ENCODE measurements at regions not wholly inside any gene's neighbourhood (a gene's known extent, or its start where the extent isn't known, plus 50 kb on each side); places are given as distances from the start of the nearest gene placed in this dataset.

DNA sequence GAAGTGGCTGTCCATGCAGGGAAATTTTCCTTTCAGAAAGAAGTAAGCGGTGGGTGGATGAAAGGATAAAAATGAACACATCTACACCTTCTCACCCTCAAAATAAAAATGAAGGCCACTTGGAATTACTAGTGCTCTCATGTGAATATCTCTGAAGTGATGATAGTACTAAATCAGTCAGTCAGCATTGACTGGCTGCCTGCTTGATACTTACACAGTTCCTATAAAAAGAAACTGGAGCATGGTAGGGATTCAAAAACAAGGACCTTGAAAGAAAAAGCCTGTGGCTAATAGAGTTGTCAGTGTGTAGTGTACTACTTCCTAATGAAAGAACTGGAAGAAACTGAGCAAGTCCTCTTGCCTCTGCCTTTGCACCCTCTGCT lies 239.7 kb downstream of the HLX start:
- Mint-ChIP-seq H3K27ac (no peak overlapping the region), H3K9me3 (peaks cover 0 to 9% (median 4%) of the 10 kb centered on the region in 5 donors), H3K27me3 (peaks cover 0 to 9% of the 10 kb centered on the region in 2 donors), H3K4me1 (no peaks in the 10 kb centered on the region), H3K4me3 (no peak overlapping the region), H3K36me3 (no peaks in the 10 kb centered on the region)
- Histone ChIP-seq H3K4me3 (ENCODE audit: low read length) (no peak overlapping the region), H3K9me3 (ENCODE audit: low read length) (no peaks in the 10 kb centered on the region), H3K27me3 (ENCODE audit: insufficient read depth, low read length, poor library complexity, severe bottlenecking) (no peaks in the 10 kb centered on the region), H3K27ac (ENCODE audit: low read depth, low read length) (no peak overlapping the region), H3K36me3 (ENCODE audit: insufficient read depth, low read length) (no peaks in the 10 kb centered on the region), H3K4me1 (ENCODE audit: insufficient read depth, low read length) (no peaks in the 10 kb centered on the region)
- ChIA-PET POLR2A (no interaction called here), CTCF (no interaction called here)
- DNase-seq = no peak

DNA sequence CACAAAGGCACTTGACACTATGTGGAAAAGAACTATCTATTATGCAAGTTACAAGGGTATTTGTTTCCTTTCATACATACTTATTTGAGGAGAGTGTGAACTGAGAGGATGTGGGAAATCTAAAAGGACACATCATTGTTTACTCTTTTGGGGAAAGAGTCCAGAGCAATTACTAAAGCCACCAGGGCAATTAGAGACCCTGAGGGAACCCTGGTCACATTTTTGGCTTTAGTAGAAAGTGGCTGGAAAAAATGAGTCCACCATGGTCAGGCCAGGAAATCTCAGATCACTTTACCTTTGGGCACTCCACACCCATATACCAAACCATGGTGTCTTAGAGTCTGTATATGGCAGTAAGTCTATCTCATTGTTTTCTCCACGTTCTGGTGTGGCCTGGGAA lies 243.3 kb downstream of the HLX start:
- ChIA-PET CTCF (no interaction called here), POLR2A (no interaction called here)
- Histone ChIP-seq H3K9me3 (ENCODE audit: low read length) (no peaks in the 10 kb centered on the region), H3K4me1 (ENCODE audit: insufficient read depth, low read length) (no peaks in the 10 kb centered on the region), H3K4me3 (ENCODE audit: low read length) (no peak overlapping the region), H3K27ac (ENCODE audit: low read depth, low read length) (no peak overlapping the region), H3K27me3 (ENCODE audit: insufficient read depth, low read length, poor library complexity, severe bottlenecking) (no peaks in the 10 kb centered on the region), H3K36me3 (ENCODE audit: insufficient read depth, low read length) (no peaks in the 10 kb centered on the region)
- H3K4me1 Mint-ChIP-seq = no peaks in the 10 kb centered on the region
- DNase-seq = no peak
- no peaks in the 10 kb centered on the region for H3K36me3 Mint-ChIP-seq
- H3K4me3 Mint-ChIP-seq = no peak overlapping the region
- H3K9me3 Mint-ChIP-seq = peaks cover 0 to 21% (median 4%) of the 10 kb centered on the region in 5 donors
- H3K27ac Mint-ChIP-seq = no peak overlapping the region
- no peaks in the 10 kb centered on the region for H3K27me3 Mint-ChIP-seq

DNA sequence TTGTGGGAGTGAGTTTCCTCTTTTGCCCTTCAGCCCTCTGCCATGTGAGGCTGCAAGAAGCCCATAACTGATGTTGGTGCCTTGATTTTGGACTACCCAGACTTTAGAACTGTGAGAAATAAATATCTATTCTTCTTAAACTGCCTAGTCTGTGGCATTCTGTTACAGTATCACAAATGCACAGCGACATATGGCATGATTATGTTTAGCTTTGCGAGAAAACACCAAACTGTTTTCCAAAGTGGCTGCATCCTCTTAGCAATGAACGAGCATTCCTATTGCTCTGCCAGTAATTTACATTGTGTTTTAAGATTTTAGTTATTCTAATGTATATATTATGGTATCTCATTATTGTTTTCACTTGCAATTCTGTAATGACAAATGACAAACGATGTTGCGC lies 246.7 kb downstream of the HLX start:
- Histone ChIP-seq H3K27me3 (ENCODE audit: insufficient read depth, low read length, poor library complexity, severe bottlenecking) (no peaks in the 10 kb centered on the region), H3K4me1 (ENCODE audit: insufficient read depth, low read length) (no peaks in the 10 kb centered on the region), H3K27ac (ENCODE audit: low read depth, low read length) (no peak overlapping the region), H3K4me3 (ENCODE audit: low read length) (no peak overlapping the region), H3K36me3 (ENCODE audit: insufficient read depth, low read length) (no peaks in the 10 kb centered on the region), H3K9me3 (ENCODE audit: low read length) (no peaks in the 10 kb centered on the region)
- H3K27me3 Mint-ChIP-seq = no peaks in the 10 kb centered on the region
- peaks cover 0 to 34% (median 4%) of the 10 kb centered on the region in 5 donors for H3K9me3 Mint-ChIP-seq
- ChIA-PET POLR2A (no interaction called here), CTCF (no interaction called here)
- H3K4me1 Mint-ChIP-seq = no peaks in the 10 kb centered on the region
- no peak for DNase-seq
- H3K27ac Mint-ChIP-seq = no peak overlapping the region
- H3K36me3 Mint-ChIP-seq = no peaks in the 10 kb centered on the region
- no peak overlapping the region for H3K4me3 Mint-ChIP-seq

- Mint-ChIP-seq H3K36me3 (no peaks in the 10 kb centered on the region), H3K27ac (no peak overlapping the region), H3K27me3 (peaks cover 0 to 2% of the 10 kb centered on the region in 2 donors), H3K9me3 (peaks cover 0 to 3% (median 0%) of the 10 kb centered on the region in 5 donors), H3K4me3 (no peak overlapping the region), H3K4me1 (no peaks in the 10 kb centered on the region)
- Histone ChIP-seq H3K27ac (ENCODE audit: low read depth, low read length) (no peak overlapping the region), H3K27me3 (ENCODE audit: insufficient read depth, low read length, poor library complexity, severe bottlenecking) (no peaks in the 10 kb centered on the region), H3K4me3 (ENCODE audit: low read length) (no peak overlapping the region), H3K36me3 (ENCODE audit: insufficient read depth, low read length) (no peaks in the 10 kb centered on the region), H3K4me1 (ENCODE audit: insufficient read depth, low read length) (no peaks in the 10 kb centered on the region), H3K9me3 (ENCODE audit: low read length) (no peaks in the 10 kb centered on the region)
- ChIA-PET POLR2A (no interaction called here), CTCF (no interaction called here)
- DNase-seq = no peak
Measured at GRCh38 chr1:221137666-221138065, 258.4 kb downstream of the HLX start.

DNA sequence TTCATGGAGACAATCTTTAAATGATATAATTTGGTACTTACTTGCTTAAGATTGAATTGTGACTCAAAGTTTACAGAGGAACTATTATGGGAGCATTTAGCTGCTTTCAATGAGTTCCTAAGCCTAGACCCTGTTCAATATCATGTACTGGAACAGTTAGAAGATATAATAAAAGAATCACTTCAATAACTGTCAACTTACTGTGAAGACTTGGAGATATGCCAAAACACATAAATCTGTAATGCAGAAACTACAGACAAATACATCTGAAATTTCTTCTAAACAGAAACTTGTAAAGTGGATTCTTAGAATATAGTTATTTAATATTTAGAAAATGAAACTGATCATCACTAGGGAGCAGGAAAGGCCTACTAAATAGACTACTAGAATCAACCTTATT lies 259.3 kb downstream of the HLX start:
- Histone ChIP-seq H3K4me1 (ENCODE audit: insufficient read depth, low read length) (no peaks in the 10 kb centered on the region), H3K9me3 (ENCODE audit: low read length) (no peaks in the 10 kb centered on the region), H3K27ac (ENCODE audit: low read depth, low read length) (no peak overlapping the region), H3K4me3 (ENCODE audit: low read length) (no peak overlapping the region), H3K36me3 (ENCODE audit: insufficient read depth, low read length) (no peaks in the 10 kb centered on the region), H3K27me3 (ENCODE audit: insufficient read depth, low read length, poor library complexity, severe bottlenecking) (no peaks in the 10 kb centered on the region)
- peaks cover 0 to 3% (median 0%) of the 10 kb centered on the region in 5 donors for H3K9me3 Mint-ChIP-seq
- no peak overlapping the region for H3K4me3 Mint-ChIP-seq
- no peak overlapping the region for H3K27ac Mint-ChIP-seq
- H3K27me3 Mint-ChIP-seq = peaks cover 0 to 2% of the 10 kb centered on the region in 2 donors
- CTCF ChIA-PET = no interaction called here
- H3K4me1 Mint-ChIP-seq = no peaks in the 10 kb centered on the region
- H3K36me3 Mint-ChIP-seq = no peaks in the 10 kb centered on the region
- no peak for DNase-seq
- POLR2A ChIA-PET = no interaction called here

- no peak for DNase-seq
- Histone ChIP-seq H3K9me3 (ENCODE audit: low read length) (no peaks in the 10 kb centered on the region), H3K36me3 (ENCODE audit: insufficient read depth, low read length) (no peaks in the 10 kb centered on the region), H3K4me1 (ENCODE audit: insufficient read depth, low read length) (no peaks in the 10 kb centered on the region), H3K27me3 (ENCODE audit: insufficient read depth, low read length, poor library complexity, severe bottlenecking) (no peaks in the 10 kb centered on the region), H3K4me3 (ENCODE audit: low read length) (no peak overlapping the region), H3K27ac (ENCODE audit: low read depth, low read length) (no peak overlapping the region)
- no peaks in the 10 kb centered on the region for H3K36me3 Mint-ChIP-seq
- no peaks in the 10 kb centered on the region for H3K4me1 Mint-ChIP-seq
- peaks cover 0 to 3% (median 0%) of the 10 kb centered on the region in 5 donors for H3K9me3 Mint-ChIP-seq
- no peak overlapping the region for H3K27ac Mint-ChIP-seq
- peaks cover 0 to 2% of the 10 kb centered on the region in 2 donors for H3K27me3 Mint-ChIP-seq
- ChIA-PET CTCF (no interaction called here), POLR2A (no interaction called here)
- H3K4me3 Mint-ChIP-seq = no peak overlapping the region
Measured at GRCh38 chr1:221139991-221140390, 260.7 kb downstream of the HLX start.

DNA sequence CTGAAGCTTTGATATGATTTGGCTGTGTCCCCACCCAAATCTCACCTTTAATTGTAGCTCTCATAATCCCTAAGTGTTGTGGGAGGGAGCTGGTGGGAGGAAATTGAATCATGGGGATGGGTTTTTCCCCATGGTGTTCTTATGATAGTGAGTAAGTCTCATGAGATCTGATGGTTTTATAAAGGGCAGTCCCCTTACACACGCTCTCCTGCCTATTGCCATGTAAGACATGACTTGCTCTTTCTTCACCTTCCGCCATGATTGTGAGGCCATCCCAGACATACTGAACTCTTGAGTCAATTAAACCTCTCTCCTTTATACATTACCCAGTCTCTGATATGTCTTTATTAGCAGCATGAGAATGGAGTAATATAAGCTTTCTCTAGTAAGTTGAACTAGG lies 261.9 kb downstream of the HLX start:
- Mint-ChIP-seq H3K36me3 (no peaks in the 10 kb centered on the region), H3K9me3 (peaks cover 0 to 3% (median 0%) of the 10 kb centered on the region in 5 donors), H3K27ac (no peak overlapping the region), H3K4me3 (no peak overlapping the region), H3K27me3 (peaks cover 0 to 2% of the 10 kb centered on the region in 2 donors), H3K4me1 (no peaks in the 10 kb centered on the region)
- ChIA-PET POLR2A (no interaction called here), CTCF (no interaction called here)
- Histone ChIP-seq H3K9me3 (ENCODE audit: low read length) (no peaks in the 10 kb centered on the region), H3K4me1 (ENCODE audit: insufficient read depth, low read length) (no peaks in the 10 kb centered on the region), H3K27ac (ENCODE audit: low read depth, low read length) (no peak overlapping the region), H3K36me3 (ENCODE audit: insufficient read depth, low read length) (no peaks in the 10 kb centered on the region), H3K27me3 (ENCODE audit: insufficient read depth, low read length, poor library complexity, severe bottlenecking) (no peaks in the 10 kb centered on the region), H3K4me3 (ENCODE audit: low read length) (no peak overlapping the region)
- no peak for DNase-seq

- CTCF ChIA-PET = no interaction called here
- H3K27me3 Mint-ChIP-seq = peaks cover 0 to 2% of the 10 kb centered on the region in 2 donors
- peaks cover 0 to 6% (median 0%) of the 10 kb centered on the region in 5 donors for H3K9me3 Mint-ChIP-seq
- Histone ChIP-seq H3K36me3 (ENCODE audit: insufficient read depth, low read length) (no peaks in the 10 kb centered on the region), H3K9me3 (ENCODE audit: low read length) (no peaks in the 10 kb centered on the region), H3K27ac (ENCODE audit: low read depth, low read length) (no peak overlapping the region), H3K4me1 (ENCODE audit: insufficient read depth, low read length) (no peaks in the 10 kb centered on the region), H3K27me3 (ENCODE audit: insufficient read depth, low read length, poor library complexity, severe bottlenecking) (no peaks in the 10 kb centered on the region), H3K4me3 (ENCODE audit: low read length) (no peak overlapping the region)
- no peak for DNase-seq
- POLR2A ChIA-PET = no interaction called here
- no peaks in the 10 kb centered on the region for H3K36me3 Mint-ChIP-seq
- no peaks in the 10 kb centered on the region for H3K4me1 Mint-ChIP-seq
- no peak overlapping the region for H3K27ac Mint-ChIP-seq
- no peak overlapping the region for H3K4me3 Mint-ChIP-seq
Measured at GRCh38 chr1:221141606-221142285, 262.5 kb downstream of the HLX start.

DNA sequence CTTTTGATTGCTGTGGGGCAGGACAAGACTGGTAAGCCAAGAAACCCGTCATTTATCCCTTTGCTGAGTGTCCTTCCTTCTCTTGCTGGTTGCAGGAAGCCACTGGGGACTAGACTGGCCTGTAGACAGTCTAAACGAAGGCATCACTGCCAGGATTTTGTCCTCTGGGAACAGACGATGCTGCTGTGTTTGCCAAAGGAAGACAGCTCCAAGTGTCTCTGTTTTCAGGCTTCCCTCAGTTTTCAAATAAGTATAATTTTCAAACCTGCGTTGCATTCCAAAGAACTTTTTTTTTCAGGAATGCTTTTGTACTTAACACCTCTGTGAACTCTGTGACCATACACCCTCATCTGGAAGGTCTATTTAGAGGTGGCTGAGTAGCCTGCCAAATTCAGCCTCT lies 269.4 kb downstream of the HLX start:
- ChIA-PET POLR2A (no interaction called here), CTCF (no interaction called here)
- H3K27ac ChIP-seq (ENCODE audit: low read depth, low read length) = no peak overlapping the region
- no peaks in the 10 kb centered on the region for H3K36me3 Mint-ChIP-seq
- no peaks in the 10 kb centered on the region for H3K9me3 ChIP-seq (ENCODE audit: low read length)
- no peak for DNase-seq
- H3K4me1 ChIP-seq (ENCODE audit: insufficient read depth, low read length) = no peaks in the 10 kb centered on the region
- no peaks in the 10 kb centered on the region for H3K27me3 ChIP-seq (ENCODE audit: insufficient read depth, low read length, poor library complexity, severe bottlenecking)
- H3K36me3 ChIP-seq (ENCODE audit: insufficient read depth, low read length) = no peaks in the 10 kb centered on the region
- no peak overlapping the region for H3K4me3 Mint-ChIP-seq
- H3K27ac Mint-ChIP-seq = no peak overlapping the region
- H3K27me3 Mint-ChIP-seq = peaks cover 0 to 3% of the 10 kb centered on the region in 2 donors
- H3K9me3 Mint-ChIP-seq = peaks cover 0 to 6% (median 0%) of the 10 kb centered on the region in 5 donors
- H3K4me3 ChIP-seq (ENCODE audit: low read length) = no peak overlapping the region
- no peaks in the 10 kb centered on the region for H3K4me1 Mint-ChIP-seq

Measured in CD8-positive, alpha-beta memory T cell (primary cell).